Lower leg skin (tissue), 3 donors: ENCODE measurements at regions not wholly inside any gene's neighbourhood (a gene's known extent, or its start where the extent isn't known, plus 50 kb on each side); places are given as distances from the start of the nearest gene placed in this dataset.

Source experiments
- POLR2A ChIP-seq, 2 donors: fragments of 450-650 bp; IDR thresholded peaks; one replicate each; pipeline ENCODE4 v1.6.1; 2016 to 2017; ENCODE audit warnings: antibody characterized with exemption in 2 of 2, mild to moderate bottlenecking in 1 of 2, moderate library complexity in 1 of 2
- TF ChIP-seq, protein P1 (sequence below), 3 donors: fragments of 450-650 bp; IDR thresholded peaks; one replicate each; pipeline ENCODE4 v1.5.1; 2016; ENCODE audit warnings: antibody characterized with exemption in 3 of 3, mild to moderate bottlenecking in 3 of 3, moderate library complexity in 2 of 3

DNA sequence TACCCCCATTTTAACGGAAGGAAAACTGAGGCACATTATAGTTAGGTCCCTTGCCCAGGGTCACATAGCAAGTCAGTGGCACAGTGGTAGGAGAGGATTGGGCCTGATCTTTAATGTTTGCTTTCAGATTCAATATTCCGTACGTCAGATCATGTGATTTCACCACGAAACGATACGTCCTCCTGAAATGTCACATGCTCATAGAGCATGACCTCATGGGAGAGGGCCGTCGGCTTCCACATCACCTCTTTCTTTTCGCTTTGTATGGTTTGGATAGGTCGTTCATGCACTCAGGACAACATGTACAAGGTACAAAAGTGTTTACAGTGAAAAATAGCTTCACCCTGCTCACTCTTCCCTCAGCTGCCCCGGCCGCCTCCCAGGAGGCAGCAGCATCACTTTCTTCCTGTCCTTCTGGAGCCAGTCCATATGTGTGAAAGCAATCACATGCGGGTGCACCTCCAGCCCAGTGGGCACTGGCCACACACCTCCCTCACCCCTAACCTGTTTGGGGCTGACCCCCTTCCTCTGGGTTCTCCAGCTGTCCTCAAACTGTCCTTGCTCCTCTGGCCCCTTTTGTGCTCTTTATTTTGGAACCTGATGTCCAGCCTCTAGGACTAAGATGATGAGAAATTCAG lies 199.9 kb downstream of the FOXL1 start:
- TF ChIP-seq POLR2A (IDR thresholded peaks at IDR 0.05), result no peak
- TF ChIP-seq, protein P1, sequence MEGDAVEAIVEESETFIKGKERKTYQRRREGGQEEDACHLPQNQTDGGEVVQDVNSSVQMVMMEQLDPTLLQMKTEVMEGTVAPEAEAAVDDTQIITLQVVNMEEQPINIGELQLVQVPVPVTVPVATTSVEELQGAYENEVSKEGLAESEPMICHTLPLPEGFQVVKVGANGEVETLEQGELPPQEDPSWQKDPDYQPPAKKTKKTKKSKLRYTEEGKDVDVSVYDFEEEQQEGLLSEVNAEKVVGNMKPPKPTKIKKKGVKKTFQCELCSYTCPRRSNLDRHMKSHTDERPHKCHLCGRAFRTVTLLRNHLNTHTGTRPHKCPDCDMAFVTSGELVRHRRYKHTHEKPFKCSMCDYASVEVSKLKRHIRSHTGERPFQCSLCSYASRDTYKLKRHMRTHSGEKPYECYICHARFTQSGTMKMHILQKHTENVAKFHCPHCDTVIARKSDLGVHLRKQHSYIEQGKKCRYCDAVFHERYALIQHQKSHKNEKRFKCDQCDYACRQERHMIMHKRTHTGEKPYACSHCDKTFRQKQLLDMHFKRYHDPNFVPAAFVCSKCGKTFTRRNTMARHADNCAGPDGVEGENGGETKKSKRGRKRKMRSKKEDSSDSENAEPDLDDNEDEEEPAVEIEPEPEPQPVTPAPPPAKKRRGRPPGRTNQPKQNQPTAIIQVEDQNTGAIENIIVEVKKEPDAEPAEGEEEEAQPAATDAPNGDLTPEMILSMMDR (IDR thresholded peaks at IDR 0.05), result no peak
